ENCODE measurements at regions not wholly inside any gene's neighbourhood (a gene's known extent, or its start where the extent isn't known, plus 50 kb on each side); places are given as distances from the start of the nearest gene placed in this dataset.

DNA sequence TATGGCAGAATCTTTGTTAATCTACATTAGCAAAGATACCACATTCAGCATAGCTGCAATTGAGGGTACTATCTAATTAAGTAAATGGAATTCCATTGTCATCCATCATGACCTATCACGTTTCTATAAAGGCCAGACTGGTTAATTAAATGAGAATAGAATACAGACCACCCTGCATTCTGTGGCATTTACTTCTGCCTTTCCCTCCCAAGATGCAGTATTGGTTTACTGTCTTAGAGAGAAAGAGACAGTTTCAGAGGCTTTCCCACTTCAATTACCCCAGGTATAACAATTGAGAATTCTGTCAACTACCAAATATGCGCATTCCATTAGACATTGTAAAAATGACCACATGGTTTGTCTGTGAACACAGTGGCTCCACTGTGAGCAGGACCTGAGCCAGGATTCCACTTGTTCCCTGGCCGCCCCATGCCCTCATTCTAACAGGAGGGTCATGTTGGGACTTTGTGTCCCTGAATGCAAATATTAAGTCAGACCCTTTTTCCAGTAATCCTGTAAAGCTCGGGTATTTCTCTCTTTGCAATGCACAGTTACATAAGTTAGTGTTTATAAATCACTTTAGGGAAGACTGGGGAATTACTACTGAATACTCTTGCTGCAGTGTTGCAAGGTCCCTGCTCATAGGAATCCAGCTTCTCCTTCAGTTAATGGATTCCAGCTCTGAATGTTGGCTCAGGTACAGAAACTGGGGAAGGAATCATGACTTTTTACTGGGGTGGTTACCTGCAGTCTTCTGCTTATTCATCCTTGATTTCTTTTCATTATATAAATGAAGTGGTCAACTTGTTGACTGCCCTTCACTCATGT lies 261.0 kb downstream of the PDGFC start:
- TF ChIP-seq, protein P1, sequence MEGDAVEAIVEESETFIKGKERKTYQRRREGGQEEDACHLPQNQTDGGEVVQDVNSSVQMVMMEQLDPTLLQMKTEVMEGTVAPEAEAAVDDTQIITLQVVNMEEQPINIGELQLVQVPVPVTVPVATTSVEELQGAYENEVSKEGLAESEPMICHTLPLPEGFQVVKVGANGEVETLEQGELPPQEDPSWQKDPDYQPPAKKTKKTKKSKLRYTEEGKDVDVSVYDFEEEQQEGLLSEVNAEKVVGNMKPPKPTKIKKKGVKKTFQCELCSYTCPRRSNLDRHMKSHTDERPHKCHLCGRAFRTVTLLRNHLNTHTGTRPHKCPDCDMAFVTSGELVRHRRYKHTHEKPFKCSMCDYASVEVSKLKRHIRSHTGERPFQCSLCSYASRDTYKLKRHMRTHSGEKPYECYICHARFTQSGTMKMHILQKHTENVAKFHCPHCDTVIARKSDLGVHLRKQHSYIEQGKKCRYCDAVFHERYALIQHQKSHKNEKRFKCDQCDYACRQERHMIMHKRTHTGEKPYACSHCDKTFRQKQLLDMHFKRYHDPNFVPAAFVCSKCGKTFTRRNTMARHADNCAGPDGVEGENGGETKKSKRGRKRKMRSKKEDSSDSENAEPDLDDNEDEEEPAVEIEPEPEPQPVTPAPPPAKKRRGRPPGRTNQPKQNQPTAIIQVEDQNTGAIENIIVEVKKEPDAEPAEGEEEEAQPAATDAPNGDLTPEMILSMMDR (IDR thresholded peaks at IDR 0.05; ENCODE audit: unreplicated experiment) = no peak
- DNase-seq (ENCODE audit: low spot score, unreplicated experiment) = no peak
- H3K4me3 Mint-ChIP-seq (ENCODE audit: low read depth) = no peak overlapping the region

DNA sequence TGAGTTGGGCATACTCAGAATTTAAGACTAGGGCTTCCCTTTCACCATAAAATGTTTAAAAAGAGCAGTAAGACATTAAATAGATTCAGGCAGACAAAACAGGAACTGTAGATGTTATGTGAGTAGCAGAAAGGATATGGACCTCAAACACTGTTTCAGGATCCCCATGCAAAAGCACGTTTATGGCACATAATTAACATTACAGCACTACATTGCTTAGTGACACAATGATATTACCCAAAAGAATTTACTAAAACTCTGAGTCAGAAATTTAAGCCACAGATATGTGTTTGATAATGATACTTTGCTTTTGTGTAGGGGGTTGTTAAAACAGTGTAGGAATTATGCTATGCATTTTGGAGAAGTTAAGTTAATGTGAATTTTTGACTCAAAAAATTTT lies 266.3 kb downstream of the PDGFC start:
- H3K36me3 Mint-ChIP-seq (ENCODE audit: insufficient read depth) = no peaks in the 10 kb centered on the region
- H3K27me3 Mint-ChIP-seq = no peaks in the 10 kb centered on the region
- TF ChIP-seq, protein P1 (IDR thresholded peaks at IDR 0.05; ENCODE audit: unreplicated experiment) = no peak
- H3K27ac Mint-ChIP-seq = no peak overlapping the region
- no peaks in the 10 kb centered on the region for H3K9me3 Mint-ChIP-seq (ENCODE audit: low read depth)
- H3K4me3 Mint-ChIP-seq (ENCODE audit: low read depth) = no peak overlapping the region
- no peaks in the 10 kb centered on the region for H3K4me1 Mint-ChIP-seq (ENCODE audit: low read depth)
- no peak for DNase-seq (ENCODE audit: low spot score, unreplicated experiment)

More for the DNA sequence above, 261.0 kb downstream of the PDGFC start:
- no peaks in the 10 kb centered on the region for H3K27me3 Mint-ChIP-seq
- no peaks in the 10 kb centered on the region for H3K9me3 Mint-ChIP-seq (ENCODE audit: low read depth)
- H3K27ac Mint-ChIP-seq = no peak overlapping the region
- H3K36me3 Mint-ChIP-seq (ENCODE audit: insufficient read depth) = no peaks in the 10 kb centered on the region
- no peaks in the 10 kb centered on the region for H3K4me1 Mint-ChIP-seq (ENCODE audit: low read depth)

DNA sequence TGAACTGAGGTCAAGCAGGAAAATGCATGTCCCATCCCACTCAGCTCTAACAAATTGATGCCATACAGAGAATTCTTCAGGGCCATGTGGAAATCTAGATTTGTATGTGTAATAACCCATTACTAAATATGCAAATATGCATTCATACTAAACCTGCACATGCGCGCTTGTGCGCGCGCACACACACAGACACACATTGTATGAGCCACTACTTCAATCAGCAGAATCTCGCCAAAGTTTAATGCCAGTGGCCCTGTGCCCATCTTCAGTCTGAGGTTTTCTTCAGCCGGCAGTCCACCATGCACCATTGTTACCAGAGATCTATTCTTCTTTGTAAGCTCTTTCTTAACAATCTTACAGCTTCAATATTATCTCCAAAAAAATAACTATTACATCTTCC lies 276.4 kb downstream of the PDGFC start:
- Mint-ChIP-seq H3K4me3 (ENCODE audit: low read depth) (no peak overlapping the region), H3K27me3 (no peaks in the 10 kb centered on the region), H3K27ac (no peak overlapping the region), H3K4me1 (ENCODE audit: low read depth) (peaks cover 15% of the 10 kb centered on the region), H3K36me3 (ENCODE audit: insufficient read depth) (no peaks in the 10 kb centered on the region), H3K9me3 (ENCODE audit: low read depth) (peaks cover 3% of the 10 kb centered on the region)
- TF ChIP-seq, protein P1 (IDR thresholded peaks at IDR 0.05; ENCODE audit: unreplicated experiment) = no peak
- no peak for DNase-seq (ENCODE audit: low spot score, unreplicated experiment)

GRCh38 chr4:156694413-156694812 lies 277.2 kb downstream of the PDGFC start:
- peaks cover 15% of the 10 kb centered on the region for H3K4me1 Mint-ChIP-seq (ENCODE audit: low read depth)
- no peak overlapping the region for H3K27ac Mint-ChIP-seq

DNA sequence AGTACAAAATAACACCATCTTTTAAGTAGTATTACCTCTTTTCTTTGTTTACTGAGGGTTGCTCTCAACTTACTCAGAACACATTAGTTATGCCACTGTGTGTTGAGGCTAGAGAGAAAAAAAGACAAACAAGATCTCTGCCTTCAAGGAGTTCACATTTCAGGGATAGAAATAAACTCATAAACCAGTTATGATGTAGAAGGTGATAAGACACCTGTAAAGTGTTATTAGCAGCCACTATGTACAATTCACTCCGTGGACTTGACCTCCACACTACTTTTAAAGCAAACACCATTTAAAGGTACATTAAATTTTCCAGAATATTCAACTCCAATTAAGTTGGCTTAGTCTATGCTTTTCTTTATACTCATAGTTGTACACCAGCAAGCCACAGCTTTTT lies 278.0 kb downstream of the PDGFC start:
- no peaks in the 10 kb centered on the region for H3K36me3 Mint-ChIP-seq (ENCODE audit: insufficient read depth)
- no peak for DNase-seq (ENCODE audit: low spot score, unreplicated experiment)
- TF ChIP-seq, protein P1 (IDR thresholded peaks at IDR 0.05; ENCODE audit: unreplicated experiment) = no peak
- no peak overlapping the region for H3K27ac Mint-ChIP-seq
- H3K4me1 Mint-ChIP-seq (ENCODE audit: low read depth) = peaks cover 16% of the 10 kb centered on the region
- H3K4me3 Mint-ChIP-seq (ENCODE audit: low read depth) = no peak overlapping the region
- H3K9me3 Mint-ChIP-seq (ENCODE audit: low read depth) = no peaks in the 10 kb centered on the region
- no peaks in the 10 kb centered on the region for H3K27me3 Mint-ChIP-seq

More at GRCh38 chr4:156694413-156694812, 277.2 kb downstream of the PDGFC start:
- H3K27me3 Mint-ChIP-seq = no peaks in the 10 kb centered on the region
- peaks cover 3% of the 10 kb centered on the region for H3K9me3 Mint-ChIP-seq (ENCODE audit: low read depth)
- no peaks in the 10 kb centered on the region for H3K36me3 Mint-ChIP-seq (ENCODE audit: insufficient read depth)
- TF ChIP-seq, protein P1 (IDR thresholded peaks at IDR 0.05; ENCODE audit: unreplicated experiment) = no peak
- no peak for DNase-seq (ENCODE audit: low spot score, unreplicated experiment)
- H3K4me3 Mint-ChIP-seq (ENCODE audit: low read depth) = no peak overlapping the region

All from progenitor cell of endocrine pancreas (in vitro differentiated cells).